Hepatocyte (in vitro differentiated cells): ENCODE measurements at regions not wholly inside any gene's neighbourhood (a gene's known extent, or its start where the extent isn't known, plus 50 kb on each side); places are given as distances from the start of the nearest gene placed in this dataset.

Experiments used
- DNase-seq: peaks from one replicate; pipeline ENCODE4 v3.0.0-alpha.2; 2016; ENCODE audit warnings: low spot score
- H2AFZ ChIP-seq: fragments of 200-600 bp; sonication (generic); 2 replicates; pipeline ENCODE4 v1.6.0; 2016; ENCODE audit warnings: antibody characterized with exemption, mild to moderate bottlenecking
- H3K27ac ChIP-seq: fragments of 200-600 bp; sonication (generic); 2 replicates; pipeline ENCODE4 v1.5.1; 2016; ENCODE audit warnings: mild to moderate bottlenecking
- H3K27me3 ChIP-seq: fragments of 200-600 bp; sonication (generic); 2 replicates; pipeline ENCODE4 v1.6.1; 2016
- H3K36me3 ChIP-seq: fragments of 200-600 bp; sonication (generic); replicated peaks from 2 replicates; pipeline ENCODE4 v1.5.1; 2016; ENCODE audit warnings: low read depth; ENCODE audit not compliant: insufficient read depth
- H3K4me1 ChIP-seq: fragments of 200-600 bp; sonication (generic); 2 replicates; pipeline ENCODE4 v1.5.1; 2016; ENCODE audit warnings: mild to moderate bottlenecking, moderate library complexity; ENCODE audit not compliant: insufficient read depth
- H3K4me2 ChIP-seq: fragments of 200-600 bp; sonication (generic); 2 replicates; pipeline ENCODE4 v1.6.0; 2016
- H3K4me3 ChIP-seq: fragments of 200-600 bp; sonication (generic); 2 replicates; pipeline ENCODE4 v1.5.1; 2016; ENCODE audit warnings: mild to moderate bottlenecking
- H3K79me2 ChIP-seq: fragments of 200-600 bp; sonication (generic); 2 replicates; pipeline ENCODE4 v1.6.0; 2017; ENCODE audit warnings: mild to moderate bottlenecking
- H3K9me2 ChIP-seq: fragments of 200-600 bp; sonication (generic); replicated peaks from 2 replicates; pipeline ENCODE4 v1.6.0; 2017; ENCODE audit warnings: mild to moderate bottlenecking; ENCODE audit not compliant: insufficient read depth
- H3K9me3 ChIP-seq: fragments of 200-600 bp; sonication (generic); 2 replicates; pipeline ENCODE4 v1.5.1; 2016; ENCODE audit warnings: low read depth, mild to moderate bottlenecking
- H4K20me1 ChIP-seq: fragments of 200-600 bp; sonication (generic); 2 replicates; pipeline ENCODE4 v1.6.0; 2016; ENCODE audit warnings: mild to moderate bottlenecking; ENCODE audit not compliant: insufficient read depth, poor library complexity, severe bottlenecking
- EZH2 ChIP-seq: fragments of 200-600 bp; sonication (generic); IDR thresholded peaks from 2 replicates; pipeline ENCODE4 v1.6.1; 2016; ENCODE audit warnings: antibody characterized with exemption, mild to moderate bottlenecking, borderline replicate concordance
- EZH2phosphoT487 ChIP-seq: fragments of 200-600 bp; sonication (generic); IDR thresholded peaks from one replicate; pipeline ENCODE4 v1.6.1; 2018; ENCODE audit warnings: antibody characterized with exemption, mild to moderate bottlenecking, low read depth, moderate library complexity; ENCODE audit not compliant: unreplicated experiment, severe bottlenecking
- WGBS: methylation state at CpG from one replicate; pipeline ENCODE4 v1.1.6; 2016; ENCODE audit warnings: low lambda C conversion rate; ENCODE audit errors: missing lambda C conversion rate; 5-methylcytosine and 5-hydroxymethylcytosine counted together
- TF ChIP-seq, protein P1 (sequence below): fragments of 200-600 bp; sonication (generic); IDR thresholded peaks from 2 replicates; pipeline ENCODE4 v1.5.1; 2016; ENCODE audit warnings: antibody characterized with exemption, mild to moderate bottlenecking; ENCODE audit not compliant: poor library complexity

DNA sequence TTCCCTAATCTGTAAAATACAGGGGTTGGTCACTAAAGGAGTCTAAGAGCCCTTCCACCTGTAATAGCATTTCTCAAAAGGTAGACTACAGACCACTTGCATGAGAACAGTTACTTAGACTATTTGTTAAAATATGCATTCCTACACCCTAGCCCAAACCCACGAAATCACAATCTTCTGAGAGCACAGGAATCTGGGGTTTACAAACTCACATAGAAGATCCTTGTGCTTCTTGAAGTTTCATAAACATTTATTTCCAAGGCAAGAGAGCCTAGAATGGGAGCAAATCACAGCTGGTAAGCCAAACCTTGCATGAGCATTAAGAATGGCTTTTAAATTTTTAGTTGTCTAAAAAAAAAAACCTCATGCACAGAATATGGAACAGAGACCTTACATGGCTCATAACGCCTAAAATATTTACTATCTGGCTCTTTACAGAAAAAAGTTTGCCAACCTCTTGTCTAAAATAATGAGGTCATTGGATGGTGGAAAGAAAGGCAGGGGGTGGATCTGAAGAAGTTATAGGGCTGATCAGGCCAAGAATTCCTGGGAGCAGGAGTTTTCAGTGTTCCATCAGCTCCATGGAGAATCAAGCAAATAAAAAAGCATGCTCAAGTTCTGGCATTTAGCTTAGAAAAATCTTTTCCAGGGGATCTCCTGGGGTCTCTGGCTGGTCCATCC lies 133.4 kb downstream of the CCDC34 start:
- DNase-seq = no peak
- H3K79me2 ChIP-seq = no peaks in the 10 kb centered on the region
- 82% methylated on average over 2 of the region's 2 CpGs for WGBS
- H3K36me3 ChIP-seq = no peaks in the 10 kb centered on the region
- no peak overlapping the region for H2AFZ ChIP-seq
- H3K27ac ChIP-seq = no peak overlapping the region
- no peaks in the 10 kb centered on the region for H4K20me1 ChIP-seq
- H3K4me3 ChIP-seq = no peak overlapping the region
- H3K9me3 ChIP-seq = no peaks in the 10 kb centered on the region
- H3K9me2 ChIP-seq = no peaks in the 10 kb centered on the region
- H3K4me2 ChIP-seq = no peak overlapping the region
- peaks cover 10% of the 10 kb centered on the region for H3K4me1 ChIP-seq
- no peaks in the 10 kb centered on the region for H3K27me3 ChIP-seq
- TF ChIP-seq, protein P1, sequence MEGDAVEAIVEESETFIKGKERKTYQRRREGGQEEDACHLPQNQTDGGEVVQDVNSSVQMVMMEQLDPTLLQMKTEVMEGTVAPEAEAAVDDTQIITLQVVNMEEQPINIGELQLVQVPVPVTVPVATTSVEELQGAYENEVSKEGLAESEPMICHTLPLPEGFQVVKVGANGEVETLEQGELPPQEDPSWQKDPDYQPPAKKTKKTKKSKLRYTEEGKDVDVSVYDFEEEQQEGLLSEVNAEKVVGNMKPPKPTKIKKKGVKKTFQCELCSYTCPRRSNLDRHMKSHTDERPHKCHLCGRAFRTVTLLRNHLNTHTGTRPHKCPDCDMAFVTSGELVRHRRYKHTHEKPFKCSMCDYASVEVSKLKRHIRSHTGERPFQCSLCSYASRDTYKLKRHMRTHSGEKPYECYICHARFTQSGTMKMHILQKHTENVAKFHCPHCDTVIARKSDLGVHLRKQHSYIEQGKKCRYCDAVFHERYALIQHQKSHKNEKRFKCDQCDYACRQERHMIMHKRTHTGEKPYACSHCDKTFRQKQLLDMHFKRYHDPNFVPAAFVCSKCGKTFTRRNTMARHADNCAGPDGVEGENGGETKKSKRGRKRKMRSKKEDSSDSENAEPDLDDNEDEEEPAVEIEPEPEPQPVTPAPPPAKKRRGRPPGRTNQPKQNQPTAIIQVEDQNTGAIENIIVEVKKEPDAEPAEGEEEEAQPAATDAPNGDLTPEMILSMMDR = no peak
- no peak for TF ChIP-seq EZH2
- TF ChIP-seq EZH2phosphoT487 = no peak

DNA sequence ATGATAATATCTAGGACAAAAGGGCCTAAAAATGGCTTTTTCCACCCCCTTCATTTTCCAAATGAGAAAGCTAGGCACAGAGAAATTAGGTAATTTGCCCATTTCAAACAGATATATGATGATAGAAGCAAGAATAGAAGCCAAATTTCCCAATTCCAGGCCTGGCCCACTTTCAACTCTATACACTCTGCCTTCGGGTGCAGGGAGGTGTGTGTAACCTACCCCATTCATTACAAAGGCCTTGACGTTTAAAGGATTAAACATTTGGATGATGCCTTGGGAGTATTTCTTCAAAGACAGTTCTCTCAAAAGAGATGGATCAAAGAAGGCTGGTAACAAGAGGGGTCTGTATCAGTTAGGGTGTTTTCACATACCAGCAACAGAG lies 134.1 kb downstream of the CCDC34 start:
- H3K79me2 ChIP-seq = no peaks in the 10 kb centered on the region
- H3K9me2 ChIP-seq = no peaks in the 10 kb centered on the region
- no peaks in the 10 kb centered on the region for H4K20me1 ChIP-seq
- no peak overlapping the region for H2AFZ ChIP-seq
- H3K4me3 ChIP-seq = no peak overlapping the region
- H3K36me3 ChIP-seq = no peaks in the 10 kb centered on the region
- TF ChIP-seq EZH2 (no peak), EZH2phosphoT487 (no peak)
- TF ChIP-seq, protein P1 = no peak
- H3K9me3 ChIP-seq = no peaks in the 10 kb centered on the region
- no peaks in the 10 kb centered on the region for H3K27me3 ChIP-seq
- no peak overlapping the region for H3K27ac ChIP-seq
- peaks cover 6% of the 10 kb centered on the region for H3K4me1 ChIP-seq
- 61% methylated on average over 2 of the region's 2 CpGs for WGBS
- no peak overlapping the region for H3K4me2 ChIP-seq
- DNase-seq = no peak

- H3K36me3 ChIP-seq = no peaks in the 10 kb centered on the region
- no peaks in the 10 kb centered on the region for H3K79me2 ChIP-seq
- 68% methylated on average over 7 of the region's 7 CpGs for WGBS
- H3K9me2 ChIP-seq = no peaks in the 10 kb centered on the region
- peak overlapping the region; percentile 3 for H3K27ac ChIP-seq
- H3K4me1 ChIP-seq = peaks cover under 1% of the 10 kb centered on the region
- no peaks in the 10 kb centered on the region for H4K20me1 ChIP-seq
- H3K4me2 ChIP-seq = no peak overlapping the region
- no peak for DNase-seq
- H3K27me3 ChIP-seq = no peaks in the 10 kb centered on the region
- no peaks in the 10 kb centered on the region for H3K9me3 ChIP-seq
- TF ChIP-seq, protein P1 = no peak
- TF ChIP-seq EZH2phosphoT487 = no peak
- TF ChIP-seq EZH2 = no peak
- no peak overlapping the region for H3K4me3 ChIP-seq
- no peak overlapping the region for H2AFZ ChIP-seq
Observed at GRCh38 chr11:27228232-27228905, 134.6 kb downstream of the CCDC34 start.
